ENCODE measurements at regions not wholly inside any gene's neighbourhood (a gene's known extent, or its start where the extent isn't known, plus 50 kb on each side); places are given as distances from the start of the nearest gene placed in this dataset.

- no peak overlapping the region for H3K27ac ChIP-seq (ENCODE audit: poor library complexity, severe bottlenecking)
- DNase-seq (ENCODE audit: low spot score) (no peak), ATAC-seq (ENCODE audit: low read depth) (no peak)
- H3K4me1 ChIP-seq (ENCODE audit: insufficient read depth, poor library complexity, severe bottlenecking), result no peaks in the 10 kb centered on the region
- H3K36me3 ChIP-seq (ENCODE audit: low read depth), result no peaks in the 10 kb centered on the region
- no peaks in the 10 kb centered on the region for H3K27me3 ChIP-seq (ENCODE audit: insufficient read depth, poor library complexity, severe bottlenecking)
- H3K4me3 ChIP-seq (ENCODE audit: severe bottlenecking), result no peak overlapping the region
- TF ChIP-seq CTCF (IDR thresholded peaks at IDR 0.05; ENCODE audit: poor library complexity, severe bottlenecking), result no peak
- H3K9me3 ChIP-seq (ENCODE audit: severe bottlenecking), result no peaks in the 10 kb centered on the region
Observed at GRCh38 chr12:66025477-66025876, 105.1 kb downstream of the LLPH start.

GRCh38 chr12:66024949-66025348, 105.6 kb downstream of the LLPH start:
- Histone ChIP-seq H3K27ac (ENCODE audit: poor library complexity, severe bottlenecking) (no peak overlapping the region), H3K9me3 (ENCODE audit: severe bottlenecking) (no peaks in the 10 kb centered on the region), H3K4me3 (ENCODE audit: severe bottlenecking) (no peak overlapping the region), H3K36me3 (ENCODE audit: low read depth) (no peaks in the 10 kb centered on the region), H3K27me3 (ENCODE audit: insufficient read depth, poor library complexity, severe bottlenecking) (no peaks in the 10 kb centered on the region), H3K4me1 (ENCODE audit: insufficient read depth, poor library complexity, severe bottlenecking) (no peaks in the 10 kb centered on the region)
- ATAC-seq (ENCODE audit: low read depth) (no peak), DNase-seq (ENCODE audit: low spot score) (no peak)
- TF ChIP-seq CTCF (IDR thresholded peaks at IDR 0.05; ENCODE audit: poor library complexity, severe bottlenecking), result no peak

- TF ChIP-seq CTCF (IDR thresholded peaks at IDR 0.05; ENCODE audit: poor library complexity, severe bottlenecking), result no peak
- Histone ChIP-seq H3K4me3 (ENCODE audit: severe bottlenecking) (no peak overlapping the region), H3K27me3 (ENCODE audit: insufficient read depth, poor library complexity, severe bottlenecking) (no peaks in the 10 kb centered on the region), H3K9me3 (ENCODE audit: severe bottlenecking) (no peaks in the 10 kb centered on the region), H3K27ac (ENCODE audit: poor library complexity, severe bottlenecking) (no peak overlapping the region), H3K4me1 (ENCODE audit: insufficient read depth, poor library complexity, severe bottlenecking) (peaks cover 7% of the 10 kb centered on the region), H3K36me3 (ENCODE audit: low read depth) (no peaks in the 10 kb centered on the region)
- DNase-seq (ENCODE audit: low spot score), result no peak
- no peak for ATAC-seq (ENCODE audit: low read depth)
Observed at GRCh38 chr12:66020481-66020880, 110.1 kb downstream of the LLPH start.

GRCh38 chr12:66017736-66018135, 112.8 kb downstream of the LLPH start:
- no peak for DNase-seq (ENCODE audit: low spot score)
- no peak for TF ChIP-seq CTCF (IDR thresholded peaks at IDR 0.05; ENCODE audit: poor library complexity, severe bottlenecking)
- Histone ChIP-seq H3K4me3 (ENCODE audit: severe bottlenecking) (no peak overlapping the region), H3K36me3 (ENCODE audit: low read depth) (no peaks in the 10 kb centered on the region), H3K27me3 (ENCODE audit: insufficient read depth, poor library complexity, severe bottlenecking) (no peaks in the 10 kb centered on the region), H3K4me1 (ENCODE audit: insufficient read depth, poor library complexity, severe bottlenecking) (peaks cover 23% of the 10 kb centered on the region), H3K27ac (ENCODE audit: poor library complexity, severe bottlenecking) (no peak overlapping the region), H3K9me3 (ENCODE audit: severe bottlenecking) (no peaks in the 10 kb centered on the region)
- no peak for ATAC-seq (ENCODE audit: low read depth)
